HG02938 (cell line): ENCODE measurements at regions not wholly inside any gene's neighbourhood (a gene's known extent, or its start where the extent isn't known, plus 50 kb on each side); places are given as distances from the start of the nearest gene placed in this dataset.
"Not testable (repeated sequence)": the region's sequence is repeated elsewhere in the genome, so short reads cannot be mapped to it uniquely, and the experiment has no call there.

ENCODE experiments used
- ATAC-seq: cut with Tn5 transposase; IDR thresholded peaks from one replicate; pipeline ENCODE4 v1.9.1; 2021; ENCODE audit warnings: mild to moderate bottlenecking, moderate library complexity; ENCODE audit not compliant: unreplicated experiment

DNA sequence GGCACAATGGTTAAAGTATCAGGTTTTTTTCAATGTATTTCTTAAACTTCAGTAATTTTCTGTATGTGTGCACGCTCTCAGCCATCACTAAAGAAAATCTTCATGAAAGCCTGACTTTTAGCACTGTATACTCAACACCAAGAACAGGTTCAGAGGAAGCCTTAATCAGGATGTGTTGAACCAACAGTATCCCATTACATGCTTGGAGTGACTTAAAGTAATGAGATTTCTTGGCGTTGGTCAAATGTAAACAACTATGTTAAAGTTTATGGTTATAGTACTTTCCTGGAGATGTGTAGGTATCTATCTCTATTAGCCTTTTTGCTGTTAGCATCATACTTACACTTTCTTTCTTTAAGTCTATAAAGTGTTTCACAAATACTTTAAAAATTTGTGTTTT lies 335.0 kb downstream of the CCER1 start:
- no peak for ATAC-seq

DNA sequence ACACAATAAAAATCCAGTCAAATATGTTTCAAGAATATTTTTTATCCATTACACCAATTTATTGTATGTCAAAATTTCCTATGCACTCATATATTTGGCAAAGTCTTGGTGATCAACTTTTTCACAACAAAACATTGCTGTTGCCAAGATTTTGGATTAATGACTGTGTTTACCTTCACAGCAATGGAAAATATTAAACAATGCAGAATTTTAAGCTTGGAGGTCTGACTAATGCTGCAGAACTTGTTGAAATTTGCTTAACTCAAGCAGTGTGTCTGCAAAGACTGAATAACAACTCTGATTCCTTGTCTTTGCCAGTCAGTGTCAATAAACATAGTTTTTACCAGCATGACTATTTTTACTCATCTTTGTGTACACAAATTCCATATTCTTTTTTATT lies 336.4 kb downstream of the CCER1 start:
- no peak for ATAC-seq

DNA sequence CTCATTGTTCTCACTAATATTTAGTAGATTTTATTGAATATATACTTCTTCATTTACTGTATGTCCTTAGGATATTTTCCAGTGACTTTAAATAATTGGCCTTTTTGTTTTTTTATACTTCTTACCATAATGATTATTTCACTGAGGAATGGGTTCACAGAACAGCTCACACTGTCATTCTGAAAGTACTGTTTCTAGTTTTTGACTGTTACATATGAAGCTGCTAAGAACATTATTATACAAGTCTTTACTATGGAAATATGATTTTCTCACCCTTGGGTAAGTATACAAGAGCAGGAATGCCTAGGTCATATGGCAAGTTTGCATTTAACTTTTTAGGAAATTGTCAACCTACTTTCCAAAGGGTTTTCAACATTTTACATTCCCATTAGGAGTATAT lies 343.1 kb downstream of the CCER1 start:
- ATAC-seq = no peak

DNA sequence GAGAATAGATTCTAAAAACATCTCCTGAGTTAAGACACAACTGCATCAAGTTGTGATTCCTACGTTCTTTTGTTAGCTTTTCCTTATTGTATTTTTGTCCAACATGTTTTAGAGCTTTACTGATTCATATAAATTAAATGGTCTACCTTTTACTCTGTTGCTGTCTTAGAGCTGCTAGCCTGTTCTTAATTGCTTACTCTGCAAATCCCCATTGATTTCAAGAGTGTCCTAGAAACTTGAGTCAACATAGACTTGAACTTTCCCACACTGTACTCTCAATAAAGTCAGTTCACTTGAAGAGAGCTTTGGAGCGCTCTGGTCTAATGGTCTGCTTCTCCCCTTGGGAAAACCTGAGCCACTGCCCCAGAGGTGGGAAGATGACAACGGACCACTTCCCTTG lies 343.9 kb downstream of the CCER1 start:
- no peak for ATAC-seq

DNA sequence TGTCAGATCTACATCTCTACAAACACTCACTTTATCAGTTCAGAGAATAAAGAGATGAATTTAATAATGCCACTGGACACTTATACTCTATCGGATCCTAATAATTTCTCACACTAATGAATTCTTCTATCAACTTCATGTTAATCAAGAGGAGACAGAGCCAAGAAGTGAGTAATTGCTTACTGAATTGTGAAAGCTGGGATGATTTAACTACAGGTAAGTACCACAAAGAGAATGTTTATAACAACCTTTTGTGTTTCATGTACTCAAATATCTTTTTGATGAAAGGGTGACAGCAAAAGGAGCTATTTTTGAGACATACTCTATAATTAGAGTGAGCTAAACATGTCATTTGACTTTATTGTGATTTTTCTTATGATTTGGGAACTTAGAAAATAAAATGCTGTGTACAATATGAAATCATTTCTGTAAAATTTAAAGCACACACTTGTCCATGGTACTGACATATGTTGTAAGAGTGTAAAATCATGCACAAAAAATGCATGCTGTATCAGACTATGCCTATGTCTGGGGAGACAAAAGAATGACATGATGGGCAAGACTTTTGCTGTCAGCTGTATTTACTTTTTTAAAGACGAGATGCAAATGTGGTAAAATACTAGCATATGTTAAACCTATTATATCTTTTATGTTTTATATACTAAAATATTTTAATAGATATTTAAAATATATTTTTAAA lies 361.2 kb downstream of the CCER1 start:
- ATAC-seq = no peak

DNA sequence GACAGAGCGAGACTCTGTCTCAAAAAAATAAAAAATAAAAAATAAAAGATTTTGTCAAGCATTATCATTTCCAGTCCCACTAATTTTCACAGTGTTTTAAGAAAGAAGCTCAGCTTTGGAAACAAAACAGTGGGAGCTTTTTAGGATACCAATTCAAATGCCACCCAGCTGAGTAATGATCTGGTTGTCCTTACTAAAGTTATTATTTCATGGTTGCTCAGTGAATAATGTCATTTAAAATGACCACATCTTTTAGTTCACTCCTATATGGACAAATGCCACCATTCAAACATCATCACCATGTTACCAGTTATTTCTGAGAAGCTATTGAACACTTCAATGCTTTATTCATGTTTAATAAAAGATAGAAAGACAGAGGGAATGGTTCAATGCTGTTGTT lies 365.0 kb downstream of the CCER1 start:
- no peak for ATAC-seq

DNA sequence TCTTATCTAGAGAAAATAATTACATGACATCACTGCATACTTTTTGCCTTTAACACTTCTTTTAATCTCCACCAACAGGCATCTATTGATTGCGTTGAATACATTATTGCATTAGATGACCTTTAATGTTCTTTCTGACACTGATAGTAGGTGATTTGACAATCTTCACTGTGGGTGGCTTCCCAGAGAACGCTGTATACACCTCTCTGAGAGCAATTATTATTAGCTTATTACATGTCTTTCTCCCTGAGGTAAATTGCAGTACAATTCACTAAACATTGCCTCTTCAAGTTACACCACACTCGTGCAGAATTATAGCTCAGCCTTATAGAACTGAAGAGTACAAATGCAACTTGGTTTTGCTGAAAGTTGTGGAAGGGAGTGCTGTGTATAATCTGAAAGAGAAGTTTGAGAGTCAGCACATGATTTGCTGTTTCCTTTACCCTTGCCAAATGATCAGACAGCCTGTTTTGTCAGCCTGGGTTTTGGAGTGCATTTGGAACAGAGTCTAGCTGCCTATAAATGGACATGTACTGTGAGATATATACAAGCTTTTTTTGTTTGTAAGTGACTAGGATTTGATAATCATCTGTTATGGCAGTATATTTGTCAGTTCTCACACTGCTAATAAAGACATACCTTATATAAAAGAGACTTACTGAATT lies 369.2 kb downstream of the CCER1 start:
- no peak for ATAC-seq

DNA sequence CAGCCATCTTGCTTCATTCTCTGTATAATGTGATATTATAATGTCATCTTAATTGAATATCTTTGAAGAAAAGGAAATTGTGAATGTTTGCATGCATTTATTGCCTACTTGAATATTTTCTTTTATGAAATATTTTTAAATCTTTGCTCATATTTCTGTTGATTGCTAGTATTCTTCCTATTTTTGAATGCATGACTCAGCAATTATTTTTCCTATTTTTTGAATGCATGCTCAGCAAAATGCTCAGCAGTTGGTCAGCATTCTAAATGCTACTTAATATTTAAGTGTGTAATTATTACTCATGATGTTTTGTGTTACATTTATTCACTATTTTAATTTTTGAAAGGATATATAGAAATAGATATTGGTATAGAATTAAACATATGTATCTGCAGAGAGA lies 378.3 kb downstream of the CCER1 start:
- no peak for ATAC-seq

DNA sequence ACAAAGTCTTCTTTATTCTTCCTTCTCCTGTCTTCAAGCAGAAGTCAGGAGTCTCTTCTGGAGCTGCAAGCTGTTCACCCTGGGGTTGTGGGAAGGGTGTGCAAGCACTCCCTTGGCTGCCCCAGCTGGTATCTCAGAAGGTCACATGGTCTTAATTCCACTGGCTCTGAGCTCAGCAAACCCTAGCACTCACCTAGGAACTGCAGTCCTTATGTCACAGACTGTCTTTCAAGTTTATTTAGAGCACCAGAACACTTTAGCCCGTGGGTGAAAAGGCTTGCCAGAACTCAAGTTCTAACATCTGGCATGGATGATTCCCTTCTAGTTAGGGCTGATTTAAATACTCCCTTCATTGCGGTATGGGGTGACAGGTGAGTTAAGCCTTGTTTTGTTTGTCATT lies 379.0 kb downstream of the CCER1 start:
- no peak for ATAC-seq

DNA sequence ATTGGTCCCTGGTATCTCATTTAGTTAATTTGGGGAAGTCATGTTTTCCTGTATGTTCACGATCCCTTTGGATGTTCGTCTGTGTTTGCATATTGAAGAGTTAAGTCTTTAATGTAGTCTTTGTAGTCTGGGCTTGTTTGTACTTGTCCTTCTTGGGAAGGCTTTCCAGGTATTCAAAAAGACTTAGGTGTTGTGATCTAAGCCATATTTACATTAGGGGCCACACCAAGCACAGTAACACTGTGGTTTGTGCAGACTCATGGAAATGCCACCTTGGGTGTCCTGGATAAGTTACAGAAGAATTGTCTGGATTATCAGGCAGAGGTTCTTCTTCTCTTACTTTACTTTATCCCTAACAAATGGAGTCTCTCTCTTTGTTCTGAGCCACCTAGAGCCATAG lies 380.3 kb downstream of the CCER1 start:
- ATAC-seq = no peak

DNA sequence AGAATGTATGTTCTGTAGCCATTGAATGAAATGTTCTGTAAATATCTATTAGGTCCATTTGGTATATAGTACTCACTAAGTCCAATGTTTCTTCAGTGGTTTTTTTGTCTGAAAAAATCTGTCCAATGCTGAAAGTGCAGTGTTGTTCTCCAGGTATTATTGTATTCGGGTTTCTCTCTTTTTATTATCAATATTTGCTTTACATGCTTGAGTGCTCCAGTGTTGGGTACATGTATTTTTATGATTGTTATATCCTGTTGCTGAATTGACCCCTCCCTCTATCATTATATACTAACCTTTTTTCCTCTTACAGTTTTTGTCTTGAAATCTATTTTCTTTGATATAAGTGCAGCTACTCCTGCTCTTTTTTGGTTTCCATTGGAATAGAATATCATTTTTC lies 382.2 kb downstream of the CCER1 start:
- no peak for ATAC-seq

DNA sequence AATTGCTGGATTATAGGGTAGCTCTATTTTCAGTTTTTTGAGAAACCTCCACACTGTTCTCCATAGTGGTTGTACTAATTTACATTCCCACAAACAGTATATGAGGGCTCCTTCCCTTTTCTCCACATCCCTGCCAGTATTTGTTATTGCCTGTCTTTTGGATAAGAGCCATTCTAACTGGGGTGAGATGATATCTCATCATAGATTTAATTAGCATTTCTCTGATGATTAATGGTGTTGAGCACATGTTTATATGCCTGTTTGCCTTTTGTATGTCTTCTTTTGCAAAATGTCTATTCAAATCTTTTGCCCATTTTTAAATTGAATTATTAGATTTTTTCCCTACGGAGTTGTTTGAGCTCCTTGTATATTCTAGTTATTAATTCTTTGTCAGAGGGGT lies 385.3 kb downstream of the CCER1 start:
- ATAC-seq = no peak

DNA sequence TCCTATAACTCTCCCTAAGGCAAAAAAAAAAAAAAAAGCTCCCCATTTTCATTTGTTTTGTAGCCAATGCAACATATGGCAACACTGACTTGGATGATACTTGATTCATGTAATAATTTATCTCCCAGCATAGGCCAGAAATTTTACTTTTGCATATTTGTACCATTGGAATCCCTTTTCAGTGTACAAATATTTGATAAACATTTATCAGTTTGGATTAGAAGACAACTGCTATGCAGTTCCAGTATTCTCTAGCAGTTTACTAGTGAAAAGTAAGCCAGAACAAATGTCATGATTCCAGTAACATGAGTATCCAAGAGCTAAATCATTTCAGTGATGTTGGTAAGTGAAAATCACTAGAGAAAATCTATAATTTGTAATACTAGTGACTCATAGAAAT lies 392.3 kb downstream of the CCER1 start:
- ATAC-seq = no peak

DNA sequence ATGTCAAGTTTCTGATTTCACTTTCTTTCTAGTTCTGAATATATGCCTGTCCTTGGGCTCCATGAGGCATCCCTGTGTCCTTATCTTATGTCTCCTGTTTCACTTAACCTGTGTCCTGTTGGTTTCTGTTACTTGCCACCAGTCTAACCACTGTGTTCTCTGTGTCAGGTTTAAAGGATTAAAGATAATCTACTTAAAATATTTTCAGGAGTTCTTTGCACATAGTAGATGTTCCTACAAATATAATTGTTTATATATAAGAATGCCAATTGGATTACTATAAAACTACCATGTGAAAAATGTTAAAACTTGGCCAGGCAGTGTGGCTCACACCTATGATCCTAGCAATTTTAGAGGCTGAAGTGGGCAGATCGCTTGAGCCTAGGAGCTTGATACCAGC lies 406.4 kb downstream of the CCER1 start:
- no peak for ATAC-seq

DNA sequence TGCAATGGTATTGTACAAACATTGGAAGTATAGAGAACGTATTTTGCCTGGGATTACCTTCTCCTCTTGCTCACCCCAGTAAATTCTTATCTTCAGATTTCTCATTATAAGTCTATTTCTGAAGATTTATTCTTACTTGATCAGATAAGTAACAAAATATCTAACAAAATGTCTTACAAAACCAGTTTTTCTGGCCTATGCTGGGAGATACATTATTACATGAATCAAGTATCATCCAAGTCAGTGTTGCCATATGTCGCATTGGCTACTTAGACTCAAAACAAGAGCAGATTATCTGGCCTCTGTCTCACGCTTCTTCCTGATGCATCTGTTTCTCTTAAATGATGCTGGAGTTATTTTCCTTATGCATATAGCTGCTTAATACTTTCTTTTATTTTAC lies 408.5 kb downstream of the CCER1 start:
- ATAC-seq = no peak

DNA sequence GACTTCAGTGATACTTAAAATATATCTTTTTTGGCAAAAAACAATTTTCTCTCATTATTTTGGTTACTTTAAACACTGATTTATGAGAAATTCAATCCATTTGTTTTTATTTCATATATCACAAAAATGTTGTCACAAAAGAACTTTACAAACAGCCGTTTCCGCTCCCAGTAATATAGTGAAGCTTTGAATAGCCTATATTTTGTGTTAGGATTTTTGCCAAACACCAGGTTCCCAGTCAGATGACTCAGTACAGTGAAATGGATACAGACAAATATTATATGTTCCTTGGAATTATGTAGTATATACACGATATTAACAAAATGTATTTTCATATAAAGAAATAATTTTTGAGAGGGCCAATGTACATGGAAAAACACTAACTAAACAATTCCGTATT lies 411.1 kb downstream of the CCER1 start:
- no peak for ATAC-seq

DNA sequence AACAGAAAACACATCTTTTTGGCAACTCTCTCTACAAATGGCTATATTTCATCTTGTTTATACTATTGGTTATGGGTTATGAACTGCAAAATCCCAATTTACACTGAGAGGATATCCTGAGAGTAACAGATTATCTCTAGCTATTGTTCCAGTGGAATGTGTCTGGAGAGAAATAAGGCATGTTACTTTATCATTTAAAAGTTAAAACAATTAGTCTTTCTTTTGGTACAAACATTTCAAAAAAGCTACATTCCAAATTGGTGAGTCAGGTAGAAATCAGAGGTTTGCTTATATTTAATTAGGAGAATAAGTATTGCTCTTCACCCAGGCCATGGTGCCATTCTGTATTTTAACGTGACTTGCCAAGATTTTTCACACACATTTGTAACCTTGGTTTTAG lies 411.6 kb downstream of the CCER1 start:
- no peak for ATAC-seq

DNA sequence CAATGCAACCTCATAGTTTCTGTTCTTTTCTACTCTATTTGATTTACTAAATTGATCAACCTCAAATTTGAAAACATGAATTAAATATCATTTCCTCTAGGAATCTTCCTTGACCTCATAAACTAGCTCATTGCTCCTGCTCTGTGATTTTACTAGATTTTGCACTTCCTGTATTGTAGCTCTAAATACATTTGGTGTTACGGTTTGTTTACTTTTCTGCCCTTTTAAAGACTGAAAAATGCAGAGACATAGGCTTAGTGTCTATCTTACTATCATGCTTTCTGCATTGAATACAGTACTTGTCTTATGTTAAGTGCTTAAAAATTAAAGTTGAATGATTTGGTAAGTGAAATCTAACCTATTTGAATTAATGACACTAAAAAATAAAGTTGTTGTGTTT lies 412.1 kb downstream of the CCER1 start:
- ATAC-seq = not testable (repeated sequence)

DNA sequence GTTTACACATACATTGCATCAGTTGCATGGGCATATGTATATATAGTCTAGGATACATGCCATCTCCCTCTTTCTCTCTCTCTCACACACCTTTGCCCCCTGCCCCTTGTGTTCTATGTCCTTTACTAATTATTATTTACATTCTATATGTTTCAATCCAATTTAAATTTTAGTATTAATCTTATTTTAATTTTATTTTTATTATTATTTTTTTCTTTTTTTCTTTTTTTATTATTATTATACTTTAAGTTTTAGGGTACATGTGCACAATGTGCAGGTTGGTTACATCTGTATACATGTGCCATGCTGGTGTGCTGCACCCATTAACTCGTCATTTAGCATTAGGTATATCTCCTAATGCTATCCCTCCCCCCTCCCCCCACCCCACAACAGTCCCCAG lies 421.1 kb downstream of the CCER1 start:
- not testable (repeated sequence) for ATAC-seq

DNA sequence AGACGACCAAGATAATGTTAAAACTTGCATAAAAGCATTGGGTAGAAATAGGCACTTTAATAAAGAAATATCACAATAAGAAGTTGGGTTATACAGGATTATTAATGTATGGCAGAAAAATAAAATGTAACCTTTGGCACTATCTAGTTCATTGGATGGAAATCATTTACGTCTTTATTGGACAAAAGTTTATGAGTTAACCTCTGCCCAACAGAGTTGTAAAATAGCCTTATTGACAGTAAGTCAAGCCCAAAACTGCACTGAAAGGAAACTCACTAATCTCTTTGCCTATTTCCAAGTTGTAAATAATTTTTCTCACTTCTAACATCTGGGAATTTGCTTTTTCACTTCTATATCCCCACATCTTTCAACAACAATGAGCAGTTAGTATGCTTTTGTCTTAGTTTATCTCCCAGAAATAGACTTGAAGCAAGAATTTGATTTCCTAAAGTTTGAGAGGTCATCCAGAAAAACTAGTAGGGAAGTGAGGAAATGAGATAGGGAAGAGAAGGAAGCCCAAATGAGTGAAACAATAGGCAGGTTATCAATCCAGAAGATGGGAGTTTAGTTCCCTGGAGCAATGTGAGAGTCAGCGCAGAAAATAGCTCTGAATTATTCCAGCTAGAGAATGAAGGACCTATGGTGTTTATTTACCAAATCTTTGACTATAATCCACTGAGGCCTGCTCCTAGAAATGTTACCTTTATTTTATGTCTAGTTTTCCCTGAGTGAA lies 434.8 kb downstream of the CCER1 start:
- ATAC-seq = no peak

DNA sequence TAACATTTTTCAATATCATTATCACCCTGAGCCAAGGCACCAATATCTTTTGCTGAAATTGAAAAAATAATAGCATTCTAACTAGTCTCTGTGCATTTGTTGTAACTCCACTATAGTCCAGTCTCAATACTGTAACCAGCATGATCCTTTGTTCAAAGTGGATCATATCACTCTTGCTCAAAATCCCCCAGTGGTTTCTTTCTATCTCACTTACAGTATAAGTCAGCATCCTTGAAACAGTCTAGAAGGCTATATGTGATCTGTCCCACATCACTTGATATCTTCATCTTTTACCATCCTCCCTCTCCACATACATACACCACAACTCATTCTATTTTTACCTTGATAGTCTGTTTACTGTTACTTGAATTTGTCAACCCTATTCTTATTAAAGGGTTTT lies 435.7 kb downstream of the CCER1 start:
- no peak for ATAC-seq
